Kidney epithelial cell (primary cell): ENCODE measurements at regions not wholly inside any gene's neighbourhood (a gene's known extent, or its start where the extent isn't known, plus 50 kb on each side); places are given as distances from the start of the nearest gene placed in this dataset.

Experiments used
- DNase-seq: peaks from one replicate; pipeline ENCODE4 v3.0.0-alpha.2; 2010; ENCODE audit warnings: low read depth
- H3K27me3 ChIP-seq: 2 replicates; pipeline ENCODE4 v1.6.0; 2011; ENCODE audit warnings: low read length; ENCODE audit not compliant: control insufficient read depth, insufficient read depth
- H3K36me3 ChIP-seq: 2 replicates; pipeline ENCODE4 v1.5.1; 2011; ENCODE audit warnings: low read length; ENCODE audit not compliant: control insufficient read depth, insufficient read depth
- H3K4me3 ChIP-seq: 2 replicates; pipeline ENCODE4 v1.5.1; 2011; ENCODE audit warnings: low read depth, mild to moderate bottlenecking, control low read depth, low read length
- TF ChIP-seq, protein P1 (sequence below): IDR thresholded peaks from 2 replicates; pipeline ENCODE4 v1.5.1; 2011; ENCODE audit warnings: mild to moderate bottlenecking, moderate library complexity, low read length, control low read depth, inconsistent platforms; ENCODE audit not compliant: insufficient read depth, poor library complexity, severe bottlenecking

- Histone ChIP-seq H3K27me3 (no peaks in the 10 kb centered on the region), H3K36me3 (no peaks in the 10 kb centered on the region), H3K4me3 (no peak overlapping the region)
- no peak for DNase-seq
- TF ChIP-seq, protein P1, sequence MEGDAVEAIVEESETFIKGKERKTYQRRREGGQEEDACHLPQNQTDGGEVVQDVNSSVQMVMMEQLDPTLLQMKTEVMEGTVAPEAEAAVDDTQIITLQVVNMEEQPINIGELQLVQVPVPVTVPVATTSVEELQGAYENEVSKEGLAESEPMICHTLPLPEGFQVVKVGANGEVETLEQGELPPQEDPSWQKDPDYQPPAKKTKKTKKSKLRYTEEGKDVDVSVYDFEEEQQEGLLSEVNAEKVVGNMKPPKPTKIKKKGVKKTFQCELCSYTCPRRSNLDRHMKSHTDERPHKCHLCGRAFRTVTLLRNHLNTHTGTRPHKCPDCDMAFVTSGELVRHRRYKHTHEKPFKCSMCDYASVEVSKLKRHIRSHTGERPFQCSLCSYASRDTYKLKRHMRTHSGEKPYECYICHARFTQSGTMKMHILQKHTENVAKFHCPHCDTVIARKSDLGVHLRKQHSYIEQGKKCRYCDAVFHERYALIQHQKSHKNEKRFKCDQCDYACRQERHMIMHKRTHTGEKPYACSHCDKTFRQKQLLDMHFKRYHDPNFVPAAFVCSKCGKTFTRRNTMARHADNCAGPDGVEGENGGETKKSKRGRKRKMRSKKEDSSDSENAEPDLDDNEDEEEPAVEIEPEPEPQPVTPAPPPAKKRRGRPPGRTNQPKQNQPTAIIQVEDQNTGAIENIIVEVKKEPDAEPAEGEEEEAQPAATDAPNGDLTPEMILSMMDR, result no peak
These were observed 101.3 kb upstream of the SKAP2 start for GRCh38 chr7:26965724-26966123.

GRCh38 chr7:26964156-26964808 is 99.9 kb upstream of the SKAP2 start:
- no peaks in the 10 kb centered on the region for H3K27me3 ChIP-seq
- no peak for DNase-seq
- H3K36me3 ChIP-seq, result no peaks in the 10 kb centered on the region
- no peak overlapping the region for H3K4me3 ChIP-seq
- TF ChIP-seq, protein P1, result no peak

GRCh38 chr7:26959290-26959689 is 94.9 kb upstream of the SKAP2 start:
- H3K4me3 ChIP-seq, result no peak overlapping the region
- no peak for DNase-seq
- TF ChIP-seq, protein P1, result no peak
- no peaks in the 10 kb centered on the region for H3K36me3 ChIP-seq
- no peaks in the 10 kb centered on the region for H3K27me3 ChIP-seq

DNA sequence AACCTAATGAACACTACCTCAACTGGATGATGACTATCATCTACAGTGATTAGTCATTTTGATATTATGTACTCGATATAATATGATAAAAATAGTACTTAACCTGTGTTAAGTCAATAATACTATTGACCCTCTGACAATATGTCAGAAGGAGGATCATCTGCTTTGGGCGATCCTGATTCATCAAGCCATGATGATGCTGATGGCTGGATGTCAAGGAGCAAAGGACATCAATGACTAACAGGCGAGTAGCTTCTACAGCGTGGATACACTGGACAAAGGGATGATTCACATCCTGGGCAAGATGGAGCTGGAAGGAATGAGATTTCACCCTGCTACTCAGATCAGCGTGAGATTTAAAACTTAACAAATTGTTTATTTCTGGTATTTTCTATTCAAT is 94.4 kb upstream of the SKAP2 start:
- no peaks in the 10 kb centered on the region for H3K27me3 ChIP-seq
- DNase-seq, result peak; percentile 55
- TF ChIP-seq, protein P1, result no peak

GRCh38 chr7:26955516-26955915 is 91.1 kb upstream of the SKAP2 start:
- no peak for DNase-seq
- H3K36me3 ChIP-seq, result no peaks in the 10 kb centered on the region
- TF ChIP-seq, protein P1, result no peak
- no peaks in the 10 kb centered on the region for H3K27me3 ChIP-seq
- no peak overlapping the region for H3K4me3 ChIP-seq

More for the DNA sequence above, 94.4 kb upstream of the SKAP2 start:
- Histone ChIP-seq H3K36me3 (no peaks in the 10 kb centered on the region), H3K4me3 (no peak overlapping the region)

DNA sequence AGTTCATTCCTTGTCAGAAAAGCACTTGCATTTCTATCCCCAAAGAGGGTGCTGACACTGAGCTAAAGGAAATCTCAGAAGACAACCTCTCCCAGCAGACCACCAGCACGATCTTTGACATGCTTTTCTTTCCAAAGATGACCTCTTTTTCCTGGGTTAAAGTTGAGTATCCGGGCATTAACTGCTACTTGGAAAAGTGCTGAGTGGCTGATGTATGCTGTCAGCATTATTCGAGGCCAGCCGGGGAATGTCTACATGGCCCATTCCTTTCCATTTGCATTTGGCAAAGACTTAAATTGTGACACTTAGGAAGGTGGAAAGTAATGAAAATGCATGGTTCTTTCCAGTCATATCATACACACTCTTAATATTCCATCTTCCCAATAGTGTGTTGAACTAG is 90.6 kb upstream of the SKAP2 start:
- no peak overlapping the region for H3K4me3 ChIP-seq
- H3K36me3 ChIP-seq, result no peaks in the 10 kb centered on the region
- H3K27me3 ChIP-seq, result no peaks in the 10 kb centered on the region
- no peak for DNase-seq
- TF ChIP-seq, protein P1, result no peak
